ENCODE measurements at regions not wholly inside any gene's neighbourhood (a gene's known extent, or its start where the extent isn't known, plus 50 kb on each side); places are given as distances from the start of the nearest gene placed in this dataset.

DNA sequence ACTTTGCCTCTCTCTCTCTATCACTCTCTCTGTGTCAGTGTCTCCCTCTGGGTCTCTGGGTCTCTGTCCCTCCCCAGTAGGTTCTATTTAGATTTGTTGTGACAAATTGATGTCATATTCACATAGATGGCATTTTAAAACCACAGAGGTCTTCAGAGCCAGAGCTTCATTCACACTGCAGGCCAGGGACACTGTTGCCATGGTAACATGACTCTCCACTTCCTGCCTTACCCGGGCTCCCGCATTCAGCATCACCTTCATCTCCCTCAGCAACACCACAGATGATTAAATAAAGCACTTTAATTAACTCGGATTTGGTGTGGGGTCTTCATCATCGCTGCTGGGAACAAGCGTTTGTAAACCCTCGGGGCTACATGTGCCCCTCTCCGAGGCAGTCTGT lies 132.6 kb downstream of the ETS2 start:
- DNase-seq (ENCODE audit: low read depth in 1 of 2, low spot score in 2 of 2): peak in 1 of 2 experiments; percentile 37
- Histone ChIP-seq H3K36me3 (no peaks in the 10 kb centered on the region), H3K9me3 (replicated peaks) (no peaks in the 10 kb centered on the region), H3K4me1 (replicated peaks) (peaks cover 6% of the 10 kb centered on the region; the same call in 1 of the 2 replicates), H3K27ac (no peak overlapping the region), H3K4me3 (no peak overlapping the region), H3K27me3 (replicated peaks) (no peaks in the 10 kb centered on the region)

DNA sequence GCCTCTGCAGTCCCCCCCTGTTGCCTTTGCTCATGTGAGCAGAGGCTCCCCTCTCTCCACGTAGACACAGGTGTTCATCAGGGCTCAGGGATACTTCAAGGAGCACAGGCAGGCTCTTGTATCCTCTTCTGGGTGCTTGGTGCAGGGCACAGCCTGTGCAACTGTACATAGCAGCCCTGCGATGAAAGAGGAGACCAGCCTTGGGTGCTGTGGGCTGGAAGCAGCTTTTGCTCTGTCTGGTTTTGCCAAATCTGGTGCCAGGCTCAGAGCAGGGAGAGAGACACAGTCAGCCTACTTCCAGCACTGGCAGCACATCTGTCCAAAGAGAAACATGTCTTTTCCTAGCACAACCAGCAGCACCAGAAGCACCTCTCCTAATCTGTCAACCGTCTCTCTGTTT lies 132.1 kb downstream of the ETS2 start:
- no peaks in the 10 kb centered on the region for H3K36me3 ChIP-seq
- no peak overlapping the region for H3K27ac ChIP-seq
- DNase-seq (ENCODE audit: low read depth in 1 of 2, low spot score in 2 of 2): no peak
- H3K4me1 ChIP-seq (replicated peaks): peaks cover 6% of the 10 kb centered on the region; the same call in 1 of the 2 replicates
- no peaks in the 10 kb centered on the region for H3K27me3 ChIP-seq (replicated peaks)
- no peak overlapping the region for H3K4me3 ChIP-seq
- no peaks in the 10 kb centered on the region for H3K9me3 ChIP-seq (replicated peaks)

DNA sequence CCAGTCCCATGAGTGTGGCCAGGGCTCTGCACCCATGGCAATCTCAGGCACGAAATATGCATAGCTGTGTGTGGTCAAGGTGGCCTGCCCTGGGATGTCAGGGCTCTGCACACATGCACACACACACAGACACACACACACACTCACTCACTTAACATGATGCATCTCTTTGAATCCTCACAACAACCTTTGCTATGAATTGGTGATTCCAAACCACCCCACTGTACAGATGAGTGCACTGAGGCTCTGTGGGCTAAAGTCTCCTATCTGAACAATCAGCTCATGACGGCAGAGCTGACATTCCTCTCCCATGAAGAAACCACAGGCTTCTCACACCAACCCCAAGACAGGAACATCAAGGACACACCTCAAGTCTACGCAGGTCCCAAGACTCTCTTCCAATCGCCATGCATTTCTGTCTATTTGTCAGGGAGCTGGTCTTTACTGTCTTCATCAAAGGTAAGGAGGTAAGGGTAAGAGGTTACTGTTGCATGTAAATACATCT lies 131.6 kb downstream of the ETS2 start:
- Histone ChIP-seq H3K4me3 (no peak overlapping the region), H3K27me3 (replicated peaks) (no peaks in the 10 kb centered on the region), H3K9me3 (replicated peaks) (no peaks in the 10 kb centered on the region), H3K4me1 (replicated peaks) (peaks cover 6% of the 10 kb centered on the region; the same call in 1 of the 2 replicates), H3K27ac (no peak overlapping the region), H3K36me3 (no peaks in the 10 kb centered on the region)
- DNase-seq (ENCODE audit: low read depth in 1 of 2, low spot score in 2 of 2): no peak

DNA sequence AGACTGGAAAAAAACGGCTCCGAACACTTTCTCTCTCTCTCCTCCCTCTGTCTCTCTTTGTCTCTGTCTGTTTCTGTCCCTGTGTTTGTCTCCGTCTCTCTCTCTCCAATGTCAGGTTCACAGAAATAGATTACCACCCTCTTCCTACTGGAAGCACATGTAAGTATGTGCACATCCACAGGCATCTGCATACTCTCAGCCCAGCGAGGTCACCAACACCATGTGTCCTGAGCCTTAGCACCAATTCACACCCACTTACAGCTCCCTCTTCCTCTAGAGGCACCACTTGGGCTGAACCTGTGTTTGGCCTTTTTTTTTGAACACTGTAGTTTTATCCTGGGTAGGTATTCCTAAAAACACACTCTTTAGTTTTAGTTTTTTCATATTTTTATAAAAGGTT lies 130.5 kb downstream of the ETS2 start:
- Histone ChIP-seq H3K9me3 (replicated peaks) (no peaks in the 10 kb centered on the region), H3K27ac (no peak overlapping the region), H3K4me3 (no peak overlapping the region), H3K36me3 (no peaks in the 10 kb centered on the region), H3K4me1 (replicated peaks) (peaks cover 6% of the 10 kb centered on the region), H3K27me3 (replicated peaks) (no peaks in the 10 kb centered on the region)
- no peak for DNase-seq (ENCODE audit: low read depth in 1 of 2, low spot score in 2 of 2)

DNA sequence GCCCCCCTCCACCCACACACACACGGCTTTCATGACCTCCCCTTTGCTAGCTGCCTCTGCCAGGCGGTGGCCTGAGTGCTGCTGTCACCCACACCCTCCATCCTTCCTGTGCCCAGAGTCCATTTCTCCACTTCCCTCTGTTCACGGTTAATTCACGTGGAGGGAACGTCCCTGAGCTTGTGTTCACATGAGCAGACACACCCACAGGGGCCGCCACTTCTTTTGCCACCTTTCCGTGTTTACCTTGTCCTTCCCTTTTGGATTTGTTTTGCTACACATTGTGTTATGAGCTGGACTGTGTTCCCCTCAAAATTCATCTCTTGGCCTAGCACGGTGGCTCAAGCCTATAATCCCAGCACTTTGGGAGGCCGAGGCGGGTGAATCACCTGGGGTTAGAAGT lies 128.0 kb downstream of the ETS2 start:
- Histone ChIP-seq H3K9me3 (replicated peaks) (no peaks in the 10 kb centered on the region; the same call in 1 of the 2 replicates), H3K4me3 (no peak overlapping the region), H3K27ac (no peak overlapping the region), H3K36me3 (no peaks in the 10 kb centered on the region), H3K27me3 (replicated peaks) (no peaks in the 10 kb centered on the region), H3K4me1 (replicated peaks) (peaks cover 14% of the 10 kb centered on the region)
- DNase-seq (ENCODE audit: low read depth in 1 of 2, low spot score in 2 of 2): no peak

DNA sequence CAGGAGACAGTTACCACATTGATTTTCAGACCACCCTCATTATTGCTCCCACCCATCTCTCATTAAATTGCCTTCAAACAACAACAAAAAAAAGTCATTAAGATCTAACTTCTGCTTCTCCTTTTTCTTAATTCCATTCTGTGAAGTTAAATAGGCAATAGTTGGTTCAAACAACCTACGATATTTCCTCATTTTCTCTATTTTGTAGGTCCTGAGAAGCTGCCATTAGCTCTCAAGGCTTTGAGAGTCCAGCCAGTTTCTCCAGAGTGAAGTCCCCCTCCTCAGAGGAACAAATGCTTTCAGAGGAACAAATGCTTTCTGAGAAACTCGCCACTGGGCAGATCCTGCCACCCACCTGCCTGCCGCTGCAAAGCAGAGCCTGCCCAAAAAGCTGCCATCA lies 125.6 kb downstream of the ETS2 start:
- no peak for DNase-seq (ENCODE audit: low read depth in 1 of 2, low spot score in 2 of 2)
- no peaks in the 10 kb centered on the region for H3K27me3 ChIP-seq (replicated peaks)
- H3K4me3 ChIP-seq: no peak overlapping the region
- no peak overlapping the region; the same call in 1 of the 2 replicates for H3K27ac ChIP-seq
- H3K36me3 ChIP-seq: no peaks in the 10 kb centered on the region
- H3K4me1 ChIP-seq (replicated peaks): peaks cover 18% of the 10 kb centered on the region
- no peaks in the 10 kb centered on the region; the same call in 1 of the 2 replicates for H3K9me3 ChIP-seq (replicated peaks)

DNA sequence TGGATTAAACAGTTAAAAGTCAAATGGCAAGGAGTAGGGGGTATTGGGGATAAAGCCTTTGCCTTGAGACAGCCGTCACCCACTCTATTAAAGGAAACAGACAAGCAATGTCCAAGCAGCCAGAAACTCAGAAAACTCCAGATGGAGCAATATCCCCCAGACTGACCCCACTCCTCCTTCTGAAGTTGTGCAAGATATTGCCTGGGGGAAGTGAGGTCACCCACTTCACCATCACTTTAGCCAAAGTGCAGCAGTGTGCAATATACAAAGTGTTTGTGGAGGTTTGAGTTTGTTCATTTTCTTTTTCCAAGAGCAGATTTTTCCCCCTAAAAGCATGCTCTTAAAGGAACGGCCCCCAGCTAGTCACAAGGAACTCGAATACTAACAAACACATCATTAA lies 125.1 kb downstream of the ETS2 start:
- Histone ChIP-seq H3K9me3 (replicated peaks) (no peaks in the 10 kb centered on the region; the same call in 1 of the 2 replicates), H3K4me1 (replicated peaks) (peaks cover 21% of the 10 kb centered on the region), H3K27me3 (replicated peaks) (no peaks in the 10 kb centered on the region), H3K4me3 (no peak overlapping the region), H3K36me3 (no peaks in the 10 kb centered on the region), H3K27ac (no peak overlapping the region; the same call in 1 of the 2 replicates)
- DNase-seq (ENCODE audit: low read depth in 1 of 2, low spot score in 2 of 2): no peak

DNA sequence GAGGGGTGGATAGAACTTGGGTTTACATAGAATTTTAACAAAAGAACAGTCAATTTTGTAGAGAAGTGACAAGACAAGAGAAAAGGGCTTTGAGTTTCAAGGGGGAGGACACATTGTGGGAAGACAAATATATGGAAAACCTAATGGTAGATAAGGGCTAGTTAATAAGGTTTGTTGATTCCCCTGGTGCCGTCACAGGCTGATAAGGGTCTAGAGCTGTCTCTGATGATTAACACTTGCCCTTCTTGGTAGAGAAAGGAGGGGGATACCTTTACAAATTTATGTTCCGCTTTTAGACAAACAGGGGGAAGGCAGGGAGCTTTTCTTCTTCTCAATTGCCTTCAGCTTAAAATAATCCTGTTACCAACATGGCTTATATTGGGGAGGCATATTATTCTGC lies 124.3 kb downstream of the ETS2 start:
- H3K4me3 ChIP-seq: no peak overlapping the region
- no peaks in the 10 kb centered on the region for H3K36me3 ChIP-seq
- no peaks in the 10 kb centered on the region for H3K27me3 ChIP-seq (replicated peaks)
- H3K27ac ChIP-seq: no peak overlapping the region
- H3K4me1 ChIP-seq (replicated peaks): peaks cover 28% of the 10 kb centered on the region
- no peak for DNase-seq (ENCODE audit: low read depth in 1 of 2, low spot score in 2 of 2)
- no peaks in the 10 kb centered on the region; the same call in 1 of the 2 replicates for H3K9me3 ChIP-seq (replicated peaks)

DNA sequence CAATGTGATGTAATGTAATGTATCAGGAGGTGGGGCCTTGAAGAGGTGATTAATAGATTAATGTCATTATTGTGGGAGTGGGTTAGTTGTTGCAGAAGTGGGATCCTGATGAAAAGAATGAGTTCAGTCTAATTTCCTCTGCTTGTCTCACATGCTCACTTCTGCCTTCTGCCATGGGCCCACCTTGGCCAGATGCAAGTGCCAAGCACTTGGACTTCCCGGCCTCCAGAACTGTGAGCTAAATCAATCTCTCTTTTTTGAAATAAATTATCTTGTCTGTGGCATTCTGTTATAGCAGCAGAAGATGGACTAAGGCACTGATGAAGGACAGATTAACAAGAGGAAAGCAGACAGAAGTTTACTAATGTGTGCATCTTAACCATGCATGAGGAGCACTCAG lies 123.9 kb downstream of the ETS2 start:
- no peaks in the 10 kb centered on the region; the same call in 1 of the 2 replicates for H3K9me3 ChIP-seq (replicated peaks)
- H3K4me3 ChIP-seq: no peak overlapping the region
- no peaks in the 10 kb centered on the region for H3K36me3 ChIP-seq
- peaks cover 32% of the 10 kb centered on the region for H3K4me1 ChIP-seq (replicated peaks)
- H3K27ac ChIP-seq: no peak overlapping the region
- no peak for DNase-seq (ENCODE audit: low read depth in 1 of 2, low spot score in 2 of 2)
- no peaks in the 10 kb centered on the region for H3K27me3 ChIP-seq (replicated peaks)

DNA sequence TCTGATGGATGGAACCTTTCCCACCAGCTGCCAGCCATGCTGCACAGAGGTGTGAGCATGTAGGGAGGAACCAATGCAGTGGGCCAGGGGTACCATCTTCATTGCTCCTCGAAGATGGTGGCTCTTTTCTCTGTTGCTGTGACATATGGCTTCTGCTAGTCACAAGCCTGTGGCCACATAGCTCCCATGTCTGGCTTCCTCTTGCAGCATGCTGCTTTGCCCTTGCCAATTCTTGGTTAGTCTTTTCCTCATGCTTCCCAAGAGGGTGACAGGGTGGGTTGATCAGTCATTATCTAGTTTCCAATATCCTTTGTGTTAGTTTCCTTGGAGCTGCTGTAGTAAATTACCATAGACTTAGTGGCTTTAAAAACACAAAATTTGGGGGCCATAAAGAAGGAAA lies 123.4 kb downstream of the ETS2 start:
- Histone ChIP-seq H3K4me3 (no peak overlapping the region), H3K36me3 (no peaks in the 10 kb centered on the region), H3K9me3 (replicated peaks) (no peaks in the 10 kb centered on the region; the same call in 1 of the 2 replicates), H3K27me3 (replicated peaks) (no peaks in the 10 kb centered on the region), H3K27ac (no peak overlapping the region), H3K4me1 (replicated peaks) (peaks cover 34% of the 10 kb centered on the region)
- DNase-seq (ENCODE audit: low read depth in 1 of 2, low spot score in 2 of 2): no peak

DNA sequence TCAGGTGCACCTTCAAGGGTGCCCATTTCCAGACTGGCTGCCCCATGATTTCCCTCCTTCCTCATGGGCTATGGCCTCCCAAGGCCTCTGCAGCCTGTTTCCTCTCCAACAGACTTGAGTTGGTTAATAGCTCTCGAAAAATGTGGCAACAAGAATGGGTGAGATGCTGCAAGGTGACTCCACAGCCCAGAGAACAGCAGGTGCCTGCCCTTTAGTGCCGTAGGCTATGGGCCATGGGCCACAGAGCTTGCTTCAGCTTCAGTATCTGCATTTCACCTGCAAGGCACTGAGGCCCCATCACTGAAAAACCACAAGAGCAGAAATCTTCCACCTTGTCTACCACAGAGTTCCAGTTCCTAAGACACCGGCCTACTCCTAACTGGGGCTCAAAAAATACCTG lies 122.0 kb downstream of the ETS2 start:
- DNase-seq (ENCODE audit: low read depth in 1 of 2, low spot score in 2 of 2): no peak
- Histone ChIP-seq H3K27me3 (replicated peaks) (no peaks in the 10 kb centered on the region), H3K36me3 (no peaks in the 10 kb centered on the region)

DNA sequence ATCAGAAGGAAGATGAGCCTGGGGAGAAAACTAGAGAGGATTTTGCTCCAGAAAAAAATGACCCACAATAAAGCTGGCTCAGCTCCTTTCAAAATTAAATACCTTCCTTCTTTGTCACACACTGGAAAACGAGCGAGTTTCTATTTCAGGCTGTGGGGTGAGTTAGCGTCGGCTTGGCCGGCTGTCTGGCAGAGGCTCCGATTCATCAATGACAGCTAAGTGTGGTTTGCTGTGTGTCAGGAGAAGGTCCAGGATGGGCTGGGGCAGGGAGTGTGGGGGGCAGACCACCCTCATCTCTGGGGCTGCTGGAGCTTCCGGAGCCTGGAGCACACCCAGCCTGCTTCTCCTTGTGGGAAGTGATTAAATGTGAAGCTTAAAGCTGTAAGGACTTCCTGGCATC lies 120.2 kb downstream of the ETS2 start:
- Histone ChIP-seq H3K9me3 (replicated peaks) (no peaks in the 10 kb centered on the region; the same call in 1 of the 2 replicates), H3K27ac (peak overlapping the region; percentile 85), H3K36me3 (no peaks in the 10 kb centered on the region), H3K4me3 (no peak overlapping the region), H3K4me1 (replicated peaks) (peaks cover 53% of the 10 kb centered on the region), H3K27me3 (replicated peaks) (no peaks in the 10 kb centered on the region)
- DNase-seq (ENCODE audit: low read depth in 1 of 2, low spot score in 2 of 2): peak; percentile 96 to 98

More for the DNA sequence above, 122.0 kb downstream of the ETS2 start:
- no peaks in the 10 kb centered on the region; the same call in 1 of the 2 replicates for H3K9me3 ChIP-seq (replicated peaks)
- H3K4me1 ChIP-seq (replicated peaks): peaks cover 44% of the 10 kb centered on the region
- no peak overlapping the region for H3K27ac ChIP-seq
- H3K4me3 ChIP-seq: no peak overlapping the region

DNA sequence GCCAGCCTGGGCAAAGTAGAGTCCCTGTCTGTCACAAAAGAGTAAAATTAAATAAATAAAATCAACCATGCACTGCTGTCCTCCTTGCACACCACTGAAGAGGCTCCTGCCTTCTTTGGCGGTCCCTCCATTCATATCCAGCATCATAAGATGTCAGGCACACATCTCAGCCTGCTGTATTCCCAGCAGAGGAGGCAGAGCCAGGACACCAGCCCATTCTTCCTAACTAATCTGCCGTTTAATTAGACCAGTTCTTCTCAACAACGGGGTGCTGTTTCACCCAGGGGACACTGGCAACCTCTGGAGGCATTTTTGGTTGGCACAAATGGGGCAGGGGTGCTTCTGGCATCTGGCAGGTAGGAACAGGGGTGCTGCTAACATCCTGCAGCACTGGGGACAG lies 119.7 kb downstream of the ETS2 start:
- no peaks in the 10 kb centered on the region for H3K36me3 ChIP-seq
- DNase-seq (ENCODE audit: low read depth in 1 of 2, low spot score in 2 of 2): no peak
- H3K4me3 ChIP-seq: no peak overlapping the region
- H3K9me3 ChIP-seq (replicated peaks): no peaks in the 10 kb centered on the region; the same call in 1 of the 2 replicates
- peak overlapping the region; percentile 85 for H3K27ac ChIP-seq
- H3K27me3 ChIP-seq (replicated peaks): no peaks in the 10 kb centered on the region
- peaks cover 53% of the 10 kb centered on the region for H3K4me1 ChIP-seq (replicated peaks)

DNA sequence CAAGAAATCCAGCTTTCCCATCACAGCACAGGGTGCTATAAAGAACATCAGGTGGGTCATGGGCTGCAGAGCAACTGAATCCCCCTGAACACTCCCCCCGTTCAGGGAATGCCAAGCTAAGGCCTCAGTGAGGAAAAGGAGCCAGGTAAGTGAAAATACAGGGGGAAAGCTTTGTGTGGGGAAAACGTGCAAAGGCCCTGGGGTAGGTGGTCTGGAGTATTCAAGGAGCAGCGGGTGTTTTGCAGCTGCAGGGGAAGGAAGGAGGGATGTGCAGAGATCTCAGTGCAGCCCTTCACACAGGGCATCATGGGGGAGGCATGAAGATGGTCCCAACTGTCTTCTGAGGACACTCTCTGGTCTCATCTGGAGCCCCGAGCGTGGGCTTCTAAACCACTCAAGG lies 119.2 kb downstream of the ETS2 start:
- Histone ChIP-seq H3K27ac (peak overlapping the region; percentile 85), H3K36me3 (no peaks in the 10 kb centered on the region), H3K27me3 (replicated peaks) (no peaks in the 10 kb centered on the region), H3K9me3 (replicated peaks) (no peaks in the 10 kb centered on the region; the same call in 1 of the 2 replicates), H3K4me3 (no peak overlapping the region), H3K4me1 (replicated peaks) (peaks cover 58% of the 10 kb centered on the region)
- DNase-seq (ENCODE audit: low read depth in 1 of 2, low spot score in 2 of 2): no peak

DNA sequence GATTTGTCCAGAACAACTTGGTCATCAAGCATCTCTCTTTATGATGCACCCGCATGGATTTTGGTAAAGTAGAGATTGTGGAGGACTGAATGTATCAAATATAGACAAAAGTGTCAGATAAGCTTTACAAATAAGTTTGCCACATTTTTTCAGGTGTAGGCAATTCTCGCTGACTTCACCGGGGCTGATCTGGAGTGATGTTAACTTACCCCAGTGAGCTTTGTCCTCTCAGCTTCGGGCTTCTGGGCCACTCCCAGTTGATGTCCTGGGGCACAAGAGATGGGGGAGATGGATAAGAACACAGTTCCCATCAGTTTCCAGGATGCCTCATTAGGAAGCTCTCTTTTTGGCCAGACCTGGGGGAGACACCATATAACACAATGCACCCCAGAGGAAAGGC lies 117.7 kb downstream of the ETS2 start:
- DNase-seq (ENCODE audit: low read depth in 1 of 2, low spot score in 2 of 2): no peak
- Histone ChIP-seq H3K27ac (no peak overlapping the region), H3K4me3 (no peak overlapping the region), H3K27me3 (replicated peaks) (no peaks in the 10 kb centered on the region), H3K36me3 (no peaks in the 10 kb centered on the region), H3K4me1 (replicated peaks) (peaks cover 74% of the 10 kb centered on the region), H3K9me3 (replicated peaks) (no peaks in the 10 kb centered on the region)
